Muscle of back (tissue), 3 donors: ENCODE measurements at regions not wholly inside any gene's neighbourhood (a gene's known extent, or its start where the extent isn't known, plus 50 kb on each side); places are given as distances from the start of the nearest gene placed in this dataset.

Source experiments
- DNase-seq, 3 donors: peaks; one replicate each; pipeline versions ENCODE4 v3.0.0 to v3.0.0-alpha.2; 2013

GRCh38 chr11:15618583-15619032, 503.9 kb downstream of the INSC start:
- no peak for DNase-seq

DNA sequence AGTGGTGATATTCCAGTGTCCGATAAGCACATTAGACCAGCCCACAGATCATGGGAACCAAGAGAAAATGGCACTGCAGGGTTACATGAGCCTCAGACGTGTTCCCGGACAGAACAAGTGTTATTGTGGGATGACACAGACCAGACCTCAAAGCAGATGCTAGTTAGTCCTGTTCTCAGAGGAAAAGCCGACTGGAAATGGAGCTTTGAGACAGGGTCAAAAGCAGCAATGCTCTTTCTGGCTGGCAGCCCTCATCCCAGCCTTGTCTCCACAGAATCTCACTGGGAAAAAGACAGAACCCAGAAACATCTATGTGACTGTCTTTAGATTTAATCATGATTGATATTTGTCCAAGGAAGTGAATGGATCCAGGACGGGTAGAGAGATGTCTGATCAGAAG, 506.8 kb downstream of the INSC start:
- DNase-seq, result no peak

DNA sequence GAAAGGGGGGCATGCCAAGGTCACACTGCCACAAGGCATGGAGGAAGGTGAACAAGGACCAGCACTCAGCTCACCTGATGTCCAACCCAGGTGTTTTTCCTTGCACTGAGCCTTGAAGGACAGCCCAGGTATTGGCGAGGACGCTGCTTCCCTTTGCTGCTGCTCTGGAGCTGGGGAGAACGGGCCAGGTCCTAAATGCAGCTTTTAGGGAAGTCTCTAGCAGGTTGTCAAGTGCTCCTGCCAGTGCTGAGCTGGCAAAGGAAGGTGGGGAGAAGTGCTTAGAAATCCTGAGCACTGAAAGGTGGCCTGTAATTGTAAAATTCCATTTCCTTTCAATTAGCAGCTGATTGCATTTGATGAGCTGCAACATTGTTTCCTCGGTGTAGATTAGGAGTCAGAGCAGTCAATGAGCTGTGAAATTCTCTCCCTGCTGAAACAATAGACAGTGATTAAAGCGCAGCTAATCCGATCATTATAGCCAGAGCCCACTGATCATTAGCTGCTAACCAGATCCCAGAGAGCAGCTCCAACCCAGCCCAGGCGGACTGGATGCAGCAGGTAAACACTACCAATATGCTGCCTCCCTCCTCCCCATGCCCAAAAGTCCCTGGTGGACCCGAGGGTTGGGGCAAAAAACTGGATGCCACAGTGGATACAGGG, 507.6 kb downstream of the INSC start:
- DNase-seq, result no peak

DNA sequence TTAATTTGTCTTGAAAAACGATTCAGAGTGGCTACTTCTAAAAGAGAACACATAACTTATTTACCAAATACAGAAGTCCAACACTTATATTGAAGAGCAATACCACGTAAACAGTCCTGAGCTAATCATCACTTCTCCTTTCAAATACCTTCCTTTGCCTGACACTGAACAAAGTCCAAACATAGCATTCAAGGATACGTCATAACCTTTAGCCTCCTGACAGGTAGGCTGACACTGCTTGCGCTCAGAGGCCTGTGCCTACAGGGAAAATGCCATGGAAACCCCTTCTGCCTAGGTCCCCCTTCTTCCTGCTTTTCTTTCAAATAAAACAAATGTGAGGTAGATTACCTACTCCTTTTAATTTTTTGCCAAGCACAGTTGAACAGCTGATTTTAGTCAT, 510.0 kb downstream of the INSC start:
- DNase-seq, result no peak

DNA sequence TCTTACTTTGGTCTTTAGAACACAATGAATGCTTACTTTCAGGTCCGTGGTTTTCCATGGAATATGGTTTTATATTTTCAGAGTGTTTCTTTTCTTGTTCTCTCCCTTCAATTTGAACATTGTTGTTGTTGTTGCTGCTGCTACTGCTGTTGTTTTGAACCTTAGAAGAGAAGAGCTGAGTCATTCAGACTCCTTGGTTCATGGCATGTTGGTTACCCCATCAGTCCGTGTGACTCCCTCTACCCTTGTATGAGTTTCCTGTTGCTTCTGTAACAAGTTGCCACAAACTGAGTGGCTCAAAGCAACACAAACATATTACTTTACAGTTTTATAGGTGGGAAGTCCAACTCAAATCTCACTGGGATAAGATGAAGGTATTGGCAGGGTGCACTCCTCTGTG, 511.0 kb downstream of the INSC start:
- DNase-seq, result no peak

DNA sequence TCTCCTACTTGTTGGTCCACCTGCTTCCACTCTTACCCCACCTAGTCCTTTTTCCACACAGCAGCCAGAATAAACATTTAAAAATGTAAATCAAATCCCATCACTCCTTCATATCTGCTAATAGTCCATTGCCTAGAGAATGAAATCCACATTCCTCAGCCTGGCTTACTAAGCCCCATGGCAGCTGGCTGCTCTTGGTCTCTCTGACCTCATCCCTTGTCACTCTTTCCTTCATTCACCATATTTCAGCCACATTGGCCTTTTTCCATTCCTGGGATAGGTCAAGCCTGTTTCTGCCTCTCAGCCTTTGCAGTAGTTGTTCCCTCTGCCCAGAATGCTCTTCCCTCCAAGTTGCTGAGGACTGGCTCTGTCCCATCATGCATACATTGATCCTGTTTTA, 512.8 kb downstream of the INSC start:
- DNase-seq, result no peak

DNA sequence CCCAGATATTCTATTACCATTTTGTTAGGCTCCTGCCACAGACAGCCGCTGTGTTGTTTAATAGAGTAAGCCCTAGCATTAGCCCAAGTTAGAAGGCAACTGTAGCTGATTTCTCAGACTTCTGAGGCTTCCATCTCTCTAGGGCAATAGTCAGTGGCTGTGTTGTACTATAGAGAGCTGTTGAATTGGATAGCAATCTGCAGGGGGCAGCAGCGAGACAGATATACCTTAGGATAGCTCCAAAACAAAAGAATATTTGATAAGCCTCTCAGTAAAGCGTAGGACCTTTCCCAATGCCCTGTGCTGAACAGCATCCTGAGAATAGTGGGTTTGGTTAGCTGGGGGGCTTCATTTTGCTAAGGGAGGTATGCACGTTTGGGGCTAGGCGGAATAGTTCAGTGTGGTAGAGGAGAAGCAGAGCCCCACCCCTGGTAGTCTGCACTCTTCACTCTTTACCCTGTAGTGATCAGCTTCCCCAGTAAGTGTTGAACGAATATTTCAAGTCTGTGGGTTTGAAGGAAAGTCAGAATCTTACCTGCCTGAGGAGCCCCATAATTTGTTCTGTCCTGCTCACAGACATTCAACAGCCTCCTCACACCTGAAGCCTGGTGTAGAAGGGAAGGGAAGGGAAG, 515.1 kb downstream of the INSC start:
- no peak for DNase-seq

DNA sequence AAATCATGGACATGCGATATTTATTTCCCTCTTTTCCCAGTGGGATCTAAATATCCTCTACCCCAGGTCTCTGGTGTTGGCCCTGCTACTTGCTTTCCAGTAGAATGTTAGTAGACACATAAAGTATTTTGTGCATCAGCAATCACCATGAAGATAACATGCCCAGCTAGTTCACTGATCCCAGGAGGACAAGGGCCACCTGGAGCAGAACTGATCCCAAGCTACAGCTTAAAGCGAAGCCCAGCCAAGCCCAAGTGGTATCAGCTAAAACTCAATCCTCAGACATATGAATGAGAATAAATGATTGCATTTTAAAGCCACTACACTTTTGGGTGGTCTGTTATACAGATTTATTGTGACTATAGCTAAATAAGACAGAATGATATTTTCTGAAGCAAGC, 516.2 kb downstream of the INSC start:
- no peak for DNase-seq

DNA sequence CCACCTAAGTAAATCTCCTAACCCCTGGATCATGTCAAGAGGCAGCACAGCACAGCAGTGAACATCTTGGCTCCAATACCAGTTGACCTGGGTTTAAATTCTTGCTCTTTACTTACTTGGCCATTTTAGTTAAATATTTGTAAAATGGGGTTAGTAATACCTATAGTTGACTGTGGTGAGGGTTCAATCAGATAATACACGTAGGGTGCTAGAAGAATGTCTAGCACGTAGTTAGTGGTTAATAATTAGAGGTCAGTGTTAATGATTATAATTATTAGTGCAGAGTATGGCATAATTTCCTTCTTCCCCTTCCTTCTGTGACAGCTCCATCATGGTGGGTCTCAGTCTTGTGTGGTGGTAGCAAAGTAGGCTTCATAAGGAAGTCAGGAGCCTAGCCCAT, 520.8 kb downstream of the INSC start:
- DNase-seq, result no peak

- DNase-seq, result no peak
These were observed 521.9 kb downstream of the INSC start for GRCh38 chr11:15636521-15637089.

GRCh38 chr11:15638386-15638787, 523.7 kb downstream of the INSC start:
- peak in 1 of 3 donors; percentile 28 for DNase-seq

GRCh38 chr11:15640318-15640717, 525.6 kb downstream of the INSC start:
- no peak for DNase-seq

DNA sequence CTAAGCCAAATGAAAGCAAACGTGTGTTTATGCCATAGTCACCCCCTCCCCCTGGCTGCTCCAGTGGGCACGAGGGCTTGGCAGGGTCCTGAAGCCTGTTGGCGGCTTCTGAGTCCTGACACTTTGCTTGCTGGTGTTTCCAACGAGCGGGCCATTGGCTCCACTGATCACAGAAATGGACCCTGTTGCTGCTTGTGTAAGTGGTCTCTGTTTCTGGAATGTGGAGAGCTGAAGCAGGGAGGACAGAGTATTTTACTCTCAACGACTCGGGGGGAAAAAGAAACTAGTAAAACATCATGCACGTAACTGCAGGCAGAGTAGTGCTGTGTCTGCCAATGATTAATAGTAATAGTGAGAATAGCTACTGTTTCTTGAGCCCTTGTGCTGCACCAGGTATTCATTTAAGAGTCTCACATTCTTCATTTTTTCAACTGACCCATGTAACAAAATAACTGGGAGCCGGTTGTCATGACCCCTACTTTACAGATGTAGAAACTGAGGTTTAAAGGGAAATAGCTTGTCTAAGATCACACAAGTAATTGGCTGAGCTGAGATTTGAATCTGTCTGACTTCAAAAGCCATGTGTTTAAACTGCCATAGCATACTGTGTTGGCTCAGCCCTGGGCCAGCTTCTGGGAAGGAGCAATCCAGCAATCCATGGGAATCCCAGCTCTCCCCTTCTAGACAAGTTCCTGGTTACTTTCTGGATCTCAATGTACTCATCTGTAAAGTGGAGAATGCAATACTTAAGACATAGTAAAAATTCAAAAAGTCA, 526.7 kb downstream of the INSC start:
- peak in 1 of 3 donors; percentile 39 for DNase-seq

- DNase-seq, result no peak
These were observed 530.5 kb downstream of the INSC start for GRCh38 chr11:15645201-15645600.

- DNase-seq, result no peak
These were observed 534.8 kb downstream of the INSC start for GRCh38 chr11:15649371-15650104.

GRCh38 chr11:15650105-15650938, 535.6 kb downstream of the INSC start:
- DNase-seq, result peak; percentile 95 to 98 (median 96)

DNA sequence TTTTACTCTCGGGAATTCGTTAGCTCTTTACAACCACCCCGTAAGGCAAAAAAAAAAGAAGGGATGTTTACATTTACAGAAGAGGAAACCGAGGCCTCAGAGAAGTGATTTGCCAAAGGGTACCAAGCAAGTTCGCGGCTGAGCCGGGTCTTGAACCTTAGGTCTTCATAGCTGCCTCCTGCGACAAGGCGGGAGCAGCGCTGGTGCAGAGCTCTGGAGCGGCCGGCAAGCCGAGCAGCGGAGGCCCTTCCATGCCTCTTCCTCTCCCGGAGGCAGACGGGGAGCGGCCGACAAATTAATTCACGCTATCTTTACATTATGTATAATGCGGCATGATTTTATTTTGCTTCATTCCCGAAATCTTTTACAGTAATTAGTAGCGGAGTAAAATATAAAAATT, 536.3 kb downstream of the INSC start:
- no peak for DNase-seq

DNA sequence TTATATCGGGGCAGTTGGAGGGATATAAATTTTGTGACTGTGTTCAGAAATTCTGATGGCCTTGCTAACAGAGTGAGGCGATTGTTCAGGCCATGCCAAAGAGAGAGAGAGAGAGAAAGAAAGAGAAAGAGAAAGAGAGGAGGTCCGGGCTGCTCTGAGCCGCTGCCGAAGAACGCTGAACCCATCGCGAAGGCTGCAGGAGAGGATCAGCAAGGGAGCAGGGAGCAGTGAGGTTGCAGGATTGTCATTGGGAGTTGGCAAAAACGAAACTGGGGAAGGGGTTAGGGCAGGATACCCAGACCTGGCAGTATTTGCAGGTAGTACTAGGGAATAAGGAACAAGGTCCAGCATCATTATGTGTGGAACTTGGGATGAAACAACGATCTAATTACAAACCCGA, 537.1 kb downstream of the INSC start:
- peak in 1 of 3 donors; percentile 56 for DNase-seq

GRCh38 chr11:15653191-15653710, 538.5 kb downstream of the INSC start:
- DNase-seq, result no peak

- no peak for DNase-seq
These were observed 539.7 kb downstream of the INSC start for GRCh38 chr11:15654451-15654850.

DNA sequence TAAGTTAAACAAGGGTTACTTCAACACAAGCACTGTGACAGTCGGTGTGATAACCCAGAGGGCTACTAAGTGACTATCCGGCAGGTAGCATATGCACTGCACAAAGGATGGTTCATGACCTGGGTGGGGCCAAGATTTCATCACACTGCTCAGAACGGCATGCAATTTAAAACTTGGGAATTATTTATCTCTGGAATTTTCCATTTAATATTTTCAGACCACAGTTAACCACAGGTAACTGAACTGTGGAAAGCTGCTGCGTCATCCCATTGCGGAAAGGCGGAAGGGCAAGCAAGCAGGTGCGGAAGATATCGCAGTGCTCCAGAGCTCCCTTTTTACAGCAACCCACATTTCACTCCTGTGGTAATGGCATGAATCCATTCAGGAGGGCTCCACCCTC, 540.8 kb downstream of the INSC start:
- no peak for DNase-seq
